ENCODE measurements at regions not wholly inside any gene's neighbourhood (a gene's known extent, or its start where the extent isn't known, plus 50 kb on each side); places are given as distances from the start of the nearest gene placed in this dataset.

DNA sequence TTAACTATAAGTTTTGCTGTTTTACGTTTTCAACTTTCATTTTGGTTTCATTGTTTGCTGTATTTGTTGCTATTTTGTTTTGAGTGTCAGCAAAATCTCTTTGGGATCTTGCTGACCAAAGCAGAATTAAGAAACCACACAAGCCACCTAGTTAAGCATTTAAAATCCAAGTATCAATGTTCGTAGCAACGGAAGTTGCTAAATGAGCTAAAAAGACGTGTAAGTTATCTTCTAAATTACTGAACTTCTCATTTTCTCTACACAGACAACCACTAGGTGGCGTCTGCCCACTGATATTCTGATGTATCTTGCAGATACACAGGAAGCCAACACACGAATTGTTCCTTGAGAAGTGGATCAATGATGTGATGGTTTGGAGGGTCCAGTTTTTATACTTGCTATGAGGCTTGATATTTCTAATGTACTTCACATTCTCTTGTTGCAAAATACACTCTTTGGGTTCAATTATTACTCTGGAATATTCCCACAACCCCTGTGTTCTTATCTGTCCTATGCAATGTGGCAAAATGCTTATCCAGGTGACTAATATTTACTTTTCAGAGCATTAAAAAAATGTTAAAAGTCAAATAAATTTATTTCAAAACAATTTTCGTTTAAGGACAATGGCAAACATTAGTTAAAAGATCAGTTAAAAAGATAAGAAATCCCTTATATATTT is 250.5 kb downstream of the TECRL start:
- TF ChIP-seq, protein P1, sequence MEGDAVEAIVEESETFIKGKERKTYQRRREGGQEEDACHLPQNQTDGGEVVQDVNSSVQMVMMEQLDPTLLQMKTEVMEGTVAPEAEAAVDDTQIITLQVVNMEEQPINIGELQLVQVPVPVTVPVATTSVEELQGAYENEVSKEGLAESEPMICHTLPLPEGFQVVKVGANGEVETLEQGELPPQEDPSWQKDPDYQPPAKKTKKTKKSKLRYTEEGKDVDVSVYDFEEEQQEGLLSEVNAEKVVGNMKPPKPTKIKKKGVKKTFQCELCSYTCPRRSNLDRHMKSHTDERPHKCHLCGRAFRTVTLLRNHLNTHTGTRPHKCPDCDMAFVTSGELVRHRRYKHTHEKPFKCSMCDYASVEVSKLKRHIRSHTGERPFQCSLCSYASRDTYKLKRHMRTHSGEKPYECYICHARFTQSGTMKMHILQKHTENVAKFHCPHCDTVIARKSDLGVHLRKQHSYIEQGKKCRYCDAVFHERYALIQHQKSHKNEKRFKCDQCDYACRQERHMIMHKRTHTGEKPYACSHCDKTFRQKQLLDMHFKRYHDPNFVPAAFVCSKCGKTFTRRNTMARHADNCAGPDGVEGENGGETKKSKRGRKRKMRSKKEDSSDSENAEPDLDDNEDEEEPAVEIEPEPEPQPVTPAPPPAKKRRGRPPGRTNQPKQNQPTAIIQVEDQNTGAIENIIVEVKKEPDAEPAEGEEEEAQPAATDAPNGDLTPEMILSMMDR (conservative IDR thresholded peaks at IDR 0.05): peak; percentile 85
- TF ChIP-seq ZFX (IDR thresholded peaks at IDR 0.05): no peak

Data from C4-2B (cell line).